Tibial nerve (tissue), 4 donors: ENCODE measurements at regions not wholly inside any gene's neighbourhood (a gene's known extent, or its start where the extent isn't known, plus 50 kb on each side); places are given as distances from the start of the nearest gene placed in this dataset.
"Not testable (repeated sequence)": the region's sequence is repeated elsewhere in the genome, so short reads cannot be mapped to it uniquely, and the experiment has no call there.

ENCODE experiments used
- CTCF ChIP-seq, 5 experiments: fragments of 200-600 bp in 3 of 5; fragments of 450-650 bp in 2 of 5; sonication (generic) in 3 of 5; IDR thresholded peaks; one replicate each; pipeline ENCODE4 v1.5.1; 2016 to 2019; ENCODE audit warnings: antibody characterized with exemption in 5 of 5, mild to moderate bottlenecking in 3 of 5, moderate library complexity in 2 of 5
- EP300 ChIP-seq, 2 donors: sonication (generic); formaldehyde crosslinking; IDR thresholded peaks; one replicate each; pipeline ENCODE4 v1.6.1; 2017; ENCODE audit warnings: antibody characterized with exemption in 2 of 2, mild to moderate bottlenecking in 1 of 2
- POLR2A ChIP-seq, 2 donors: fragments of 450-650 bp; IDR thresholded peaks; one replicate each; pipeline ENCODE4 v1.6.1; 2017; ENCODE audit warnings: antibody characterized with exemption in 2 of 2, mild to moderate bottlenecking in 2 of 2, moderate library complexity in 2 of 2

DNA sequence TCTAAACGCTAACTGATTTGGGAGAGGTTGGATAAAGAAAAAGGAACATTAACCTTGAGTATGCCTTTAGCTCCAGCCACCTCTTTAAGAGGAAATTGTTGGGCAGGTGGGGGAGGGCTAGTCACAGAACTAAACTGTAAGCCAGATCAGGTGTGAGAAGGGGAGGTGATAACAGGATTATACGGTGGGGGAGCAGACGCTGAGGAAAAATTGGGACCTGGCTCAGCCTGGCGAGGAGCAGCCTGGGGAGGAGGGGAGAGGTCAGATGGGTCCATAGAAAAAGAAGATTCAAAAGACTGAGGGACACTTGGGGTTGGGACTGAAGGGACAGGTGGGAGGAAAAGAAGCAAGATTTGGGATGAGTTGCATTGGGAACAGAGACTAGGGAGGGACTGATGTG is 558.0 kb downstream of the ADGRL2 start:
- not testable (repeated sequence) for TF ChIP-seq CTCF, POLR2A, EP300 (IDR thresholded peaks at IDR 0.05)
